ENCODE measurements at regions not wholly inside any gene's neighbourhood (a gene's known extent, or its start where the extent isn't known, plus 50 kb on each side); places are given as distances from the start of the nearest gene placed in this dataset.

DNA sequence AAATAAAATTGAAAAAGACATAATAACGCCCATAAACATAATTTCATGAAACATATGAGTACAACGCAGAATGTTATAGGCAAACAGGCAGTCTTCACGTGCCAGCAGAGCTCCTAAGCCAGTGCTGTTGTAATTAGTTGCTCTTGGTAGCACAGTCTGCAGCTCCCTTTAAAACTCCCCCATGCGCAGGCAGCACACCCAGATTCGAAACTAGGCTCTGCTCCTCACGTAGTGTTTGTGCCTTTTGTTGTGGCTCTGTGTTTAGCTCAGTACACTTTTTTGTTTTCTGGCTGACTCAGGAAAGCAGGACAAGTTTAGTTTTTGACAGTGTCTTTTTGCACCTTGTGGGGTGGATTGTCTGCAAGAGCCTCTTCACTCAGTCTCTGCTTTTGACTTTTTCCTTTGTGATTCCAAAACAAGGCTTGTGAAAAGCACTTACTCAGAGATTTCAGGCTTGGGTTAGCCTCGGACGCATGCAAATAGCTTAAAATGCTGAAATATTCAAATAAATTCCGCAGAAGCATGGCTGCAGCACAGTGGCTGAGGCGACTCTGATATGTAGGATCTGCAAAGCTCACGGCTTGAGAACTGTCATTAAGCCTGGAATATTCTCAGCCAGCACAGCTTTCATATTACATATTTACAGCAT, 113.6 kb downstream of the IRX1 start:
- Histone ChIP-seq H3K36me3 (no peaks in the 10 kb centered on the region), H3K4me3 (no peak overlapping the region), H3K4me2 (peak overlapping the region in 1 of 11 experiments; percentile 13; a peak in 1 of 22 replicates), H3K27ac (no peak overlapping the region), H3K9ac (no peak overlapping the region), H4K20me1 (no peaks in the 10 kb centered on the region), H3K27me3 (no peaks in the 10 kb centered on the region), H3K9me3 (replicated peaks in 1 of 11) (no peaks in the 10 kb centered on the region), H3K4me1 (no peaks in the 10 kb centered on the region; a peak in 1 of 20 replicates)
- no peak for TF ChIP-seq Cebpa-rat (IDR thresholded peaks at IDR 0.05)

DNA sequence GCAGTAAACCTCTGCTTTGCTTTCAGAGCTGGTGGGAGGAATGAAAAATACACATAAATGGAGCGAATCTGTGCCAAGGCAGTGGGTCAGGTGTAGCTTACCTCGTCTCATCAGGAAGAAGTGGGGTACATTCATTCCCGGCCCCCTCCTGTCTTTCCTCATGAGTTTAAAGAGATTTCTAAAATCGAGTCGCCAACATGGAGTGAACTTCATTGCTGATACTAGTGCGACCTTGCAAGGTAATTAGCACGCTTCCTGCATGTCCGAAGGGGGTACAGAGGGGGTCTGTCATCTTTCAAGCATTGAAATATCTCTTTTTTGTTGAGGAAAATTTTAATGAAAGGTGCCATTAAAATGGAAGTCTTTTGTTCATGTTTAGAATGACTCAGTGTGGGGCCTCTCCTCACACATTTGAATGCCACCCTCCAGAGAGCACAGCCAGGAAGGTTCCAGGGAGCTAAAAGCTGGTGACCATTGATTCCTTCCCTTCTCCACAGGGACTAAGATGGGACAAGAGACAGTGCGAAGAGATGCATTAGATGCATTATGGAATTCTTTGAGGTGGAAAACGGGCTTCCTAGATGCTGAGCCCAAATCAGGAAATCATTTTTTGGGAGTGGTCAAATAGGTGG, 114.2 kb downstream of the IRX1 start:
- Histone ChIP-seq H3K4me2 (no peak overlapping the region), H3K4me3 (no peak overlapping the region), H4K20me1 (no peaks in the 10 kb centered on the region), H3K4me1 (no peaks in the 10 kb centered on the region; a peak in 1 of 20 replicates), H3K27me3 (no peaks in the 10 kb centered on the region), H3K9ac (no peak overlapping the region), H3K36me3 (no peaks in the 10 kb centered on the region), H3K27ac (no peak overlapping the region), H3K9me3 (replicated peaks in 1 of 11) (no peaks in the 10 kb centered on the region)
- TF ChIP-seq Cebpa-rat (IDR thresholded peaks at IDR 0.05): no peak

DNA sequence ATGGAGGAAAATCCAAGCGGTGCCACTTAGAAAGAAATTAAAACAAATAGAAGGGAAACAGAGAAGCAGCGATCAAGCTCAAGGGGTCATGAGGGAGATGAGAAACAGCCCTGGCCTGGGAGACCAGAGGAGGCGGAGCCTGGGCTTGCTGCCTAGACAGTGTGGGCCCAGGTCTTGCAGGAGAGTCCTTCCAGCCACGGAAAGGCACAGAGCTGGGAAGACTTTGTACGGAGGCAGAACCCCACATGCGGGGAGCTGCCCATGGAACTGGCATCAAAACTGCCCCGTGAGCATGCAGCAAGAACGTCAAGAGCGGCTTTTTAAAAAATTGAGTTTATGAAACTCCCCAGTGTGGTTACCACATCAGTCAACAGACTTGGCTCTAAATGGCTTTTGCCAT, 119.4 kb downstream of the IRX1 start:
- H3K36me3 ChIP-seq: no peaks in the 10 kb centered on the region

DNA sequence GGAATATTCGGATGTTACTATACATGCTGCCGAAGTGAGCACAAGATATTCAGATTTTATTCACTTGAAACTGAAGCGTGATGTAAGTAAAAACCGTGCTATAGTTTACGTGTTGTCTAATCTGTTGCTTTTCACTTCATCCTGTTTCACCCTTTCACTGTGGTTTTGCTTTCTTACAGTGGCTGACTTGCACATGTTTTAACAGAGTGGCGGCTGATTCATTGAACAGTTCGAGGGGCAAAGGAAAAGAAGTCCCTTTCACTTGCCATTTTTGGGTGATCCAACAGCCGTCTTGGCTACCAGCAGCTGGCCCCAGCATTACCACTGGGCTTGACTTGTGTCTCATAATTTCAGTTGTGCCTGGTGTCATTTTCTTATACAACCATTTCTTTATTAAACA, 134.0 kb downstream of the IRX1 start:
- H4K20me1 ChIP-seq: no peaks in the 10 kb centered on the region
- H3K4me2 ChIP-seq: peak overlapping the region in 10 of 11 experiments; percentile 5 to 76 (median 62); a peak in 18 of 22 replicates
- peaks cover 0 to 7% (median 3%) of the 10 kb centered on the region in 11 experiments; a peak in 7 of 22 replicates for H3K9me3 ChIP-seq (replicated peaks in 1 of 11)
- H3K4me1 ChIP-seq: peaks cover 0 to 44% (median 25%) of the 10 kb centered on the region in 10 experiments; a peak in 16 of 20 replicates
- peak overlapping the region in 4 of 11 experiments; percentile 1 to 31 (median 14); a peak in 5 of 22 replicates for H3K27ac ChIP-seq
- H3K36me3 ChIP-seq: no peaks in the 10 kb centered on the region
- no peak overlapping the region for H3K9ac ChIP-seq
- no peak for TF ChIP-seq Cebpa-rat (IDR thresholded peaks at IDR 0.05)
- H3K4me3 ChIP-seq: no peak overlapping the region
- no peaks in the 10 kb centered on the region for H3K27me3 ChIP-seq

More for the DNA sequence above, 119.4 kb downstream of the IRX1 start:
- H3K27me3 ChIP-seq: no peaks in the 10 kb centered on the region
- H4K20me1 ChIP-seq: no peaks in the 10 kb centered on the region
- H3K27ac ChIP-seq: no peak overlapping the region
- H3K9ac ChIP-seq: no peak overlapping the region
- TF ChIP-seq Cebpa-rat (IDR thresholded peaks at IDR 0.05): no peak
- H3K4me1 ChIP-seq: no peaks in the 10 kb centered on the region
- no peak overlapping the region for H3K4me3 ChIP-seq
- peaks cover 0 to 7% (median 7%) of the 10 kb centered on the region in 11 experiments; a peak in 9 of 22 replicates for H3K9me3 ChIP-seq (replicated peaks in 1 of 11)
- H3K4me2 ChIP-seq: no peak overlapping the region

DNA sequence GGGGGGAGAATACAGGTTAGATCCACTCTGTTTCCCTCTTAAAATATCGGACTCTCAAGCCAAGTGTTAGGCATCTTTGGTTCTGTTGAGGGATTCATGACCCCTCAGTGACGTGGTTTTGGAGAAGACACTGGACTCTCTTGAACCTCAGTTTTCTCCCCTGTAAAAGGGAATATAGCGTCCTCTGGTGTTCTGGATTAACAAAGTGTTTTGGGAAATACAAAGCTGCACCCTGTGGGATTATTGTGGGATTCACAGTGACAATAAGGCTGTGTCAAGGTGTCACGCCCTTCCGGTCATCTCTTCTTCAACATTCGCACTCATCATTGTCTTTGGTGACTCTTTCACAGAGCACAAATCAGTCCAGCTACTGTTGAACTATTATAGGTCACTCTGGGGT, 139.0 kb downstream of the IRX1 start:
- H3K27me3 ChIP-seq: no peaks in the 10 kb centered on the region
- no peaks in the 10 kb centered on the region for H3K36me3 ChIP-seq
- no peak overlapping the region for H3K4me2 ChIP-seq
- no peak overlapping the region for H3K9ac ChIP-seq
- H4K20me1 ChIP-seq: no peaks in the 10 kb centered on the region
- H3K27ac ChIP-seq: no peak overlapping the region
- no peaks in the 10 kb centered on the region for H3K9me3 ChIP-seq (replicated peaks in 1 of 11)
- peaks cover 0 to 27% (median 16%) of the 10 kb centered on the region in 10 experiments; a peak in 16 of 20 replicates for H3K4me1 ChIP-seq
- H3K4me3 ChIP-seq: no peak overlapping the region
- no peak for TF ChIP-seq Cebpa-rat (IDR thresholded peaks at IDR 0.05)

DNA sequence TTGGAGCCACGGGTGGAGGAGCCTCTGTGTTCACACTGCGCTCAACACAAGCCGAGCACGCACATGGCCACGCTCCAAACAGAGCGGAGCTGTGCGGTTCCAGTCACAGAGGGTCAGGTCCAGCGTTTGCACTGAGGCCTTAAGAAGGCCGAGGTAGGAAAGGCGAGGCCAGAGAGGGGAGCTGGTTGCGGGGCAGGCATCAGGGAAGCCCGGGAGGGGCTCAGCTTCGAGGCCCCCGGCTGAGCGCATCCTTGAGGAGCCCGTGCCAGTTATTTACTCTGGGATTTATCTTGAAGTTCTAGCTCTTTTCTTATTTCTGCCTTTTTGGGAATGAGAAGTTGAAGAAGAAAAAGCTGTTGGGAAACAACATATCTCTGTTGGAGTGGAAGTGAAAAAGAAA, 140.8 kb downstream of the IRX1 start:
- Histone ChIP-seq H3K27me3 (no peaks in the 10 kb centered on the region), H3K36me3 (no peaks in the 10 kb centered on the region), H3K4me1 (peaks cover 0 to 9% (median 1%) of the 10 kb centered on the region in 10 experiments; a peak in 10 of 20 replicates), H3K9me3 (replicated peaks in 1 of 11) (no peaks in the 10 kb centered on the region), H3K27ac (no peak overlapping the region), H3K4me2 (no peak overlapping the region), H3K9ac (no peak overlapping the region), H3K4me3 (no peak overlapping the region), H4K20me1 (no peaks in the 10 kb centered on the region)
- no peak for TF ChIP-seq Cebpa-rat (IDR thresholded peaks at IDR 0.05)

DNA sequence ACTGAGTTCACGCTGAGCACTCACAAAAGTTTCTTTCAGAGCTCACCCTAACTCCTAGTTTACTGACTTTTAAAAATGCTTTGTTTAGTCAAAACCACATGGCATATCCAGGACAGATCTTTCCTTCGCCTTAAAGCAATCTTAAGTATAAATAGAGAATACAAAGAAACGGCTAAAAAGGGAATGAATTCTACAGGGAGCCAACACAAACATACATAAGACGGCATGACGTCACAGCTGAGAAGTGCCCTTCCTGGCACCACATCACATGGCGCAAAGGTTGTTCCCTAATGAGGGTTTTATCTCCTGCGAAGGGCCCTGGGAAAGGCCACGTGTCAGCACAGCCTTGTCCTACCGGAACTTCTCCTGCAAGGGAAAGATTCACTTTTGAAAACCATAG, 141.3 kb downstream of the IRX1 start:
- H3K36me3 ChIP-seq: no peaks in the 10 kb centered on the region
- no peaks in the 10 kb centered on the region for H3K9me3 ChIP-seq (replicated peaks in 1 of 11)
- H3K27me3 ChIP-seq: no peaks in the 10 kb centered on the region
- no peak overlapping the region for H3K27ac ChIP-seq
- no peak for TF ChIP-seq Cebpa-rat (IDR thresholded peaks at IDR 0.05)
- H4K20me1 ChIP-seq: no peaks in the 10 kb centered on the region
- peaks cover 0 to 6% (median 0%) of the 10 kb centered on the region in 10 experiments; a peak in 4 of 20 replicates for H3K4me1 ChIP-seq
- no peak overlapping the region for H3K4me2 ChIP-seq
- no peak overlapping the region for H3K9ac ChIP-seq
- H3K4me3 ChIP-seq: no peak overlapping the region

DNA sequence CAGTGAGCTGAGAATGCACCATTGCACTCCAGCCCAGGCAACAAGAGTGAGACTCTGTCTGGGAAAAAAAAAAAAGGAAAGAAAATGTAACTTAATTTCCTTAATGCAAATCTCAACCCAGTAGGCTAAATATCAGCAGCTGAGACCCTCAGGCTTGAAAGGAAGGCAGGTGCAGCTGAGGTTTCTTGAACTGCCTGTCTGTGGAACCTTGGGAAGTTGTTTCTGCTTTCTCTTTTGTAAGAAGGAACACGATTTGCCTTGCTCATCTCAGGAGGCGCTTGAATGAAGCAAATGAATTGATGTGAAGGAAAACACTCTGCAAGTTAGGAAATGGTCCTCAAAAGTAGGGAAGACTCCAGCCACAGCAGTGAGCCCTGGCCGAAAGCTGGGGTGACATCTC, 143.3 kb downstream of the IRX1 start:
- Histone ChIP-seq H3K9ac (no peak overlapping the region), H3K4me3 (no peak overlapping the region), H3K4me2 (peak overlapping the region in 2 of 11 experiments; percentile 6 to 26; a peak in 2 of 22 replicates), H3K27me3 (no peaks in the 10 kb centered on the region), H4K20me1 (no peaks in the 10 kb centered on the region), H3K27ac (no peak overlapping the region), H3K4me1 (peaks cover 0 to 6% (median 0%) of the 10 kb centered on the region in 10 experiments; a peak in 5 of 20 replicates), H3K9me3 (replicated peaks in 1 of 11) (no peaks in the 10 kb centered on the region), H3K36me3 (no peaks in the 10 kb centered on the region)
- TF ChIP-seq Cebpa-rat (IDR thresholded peaks at IDR 0.05): no peak

DNA sequence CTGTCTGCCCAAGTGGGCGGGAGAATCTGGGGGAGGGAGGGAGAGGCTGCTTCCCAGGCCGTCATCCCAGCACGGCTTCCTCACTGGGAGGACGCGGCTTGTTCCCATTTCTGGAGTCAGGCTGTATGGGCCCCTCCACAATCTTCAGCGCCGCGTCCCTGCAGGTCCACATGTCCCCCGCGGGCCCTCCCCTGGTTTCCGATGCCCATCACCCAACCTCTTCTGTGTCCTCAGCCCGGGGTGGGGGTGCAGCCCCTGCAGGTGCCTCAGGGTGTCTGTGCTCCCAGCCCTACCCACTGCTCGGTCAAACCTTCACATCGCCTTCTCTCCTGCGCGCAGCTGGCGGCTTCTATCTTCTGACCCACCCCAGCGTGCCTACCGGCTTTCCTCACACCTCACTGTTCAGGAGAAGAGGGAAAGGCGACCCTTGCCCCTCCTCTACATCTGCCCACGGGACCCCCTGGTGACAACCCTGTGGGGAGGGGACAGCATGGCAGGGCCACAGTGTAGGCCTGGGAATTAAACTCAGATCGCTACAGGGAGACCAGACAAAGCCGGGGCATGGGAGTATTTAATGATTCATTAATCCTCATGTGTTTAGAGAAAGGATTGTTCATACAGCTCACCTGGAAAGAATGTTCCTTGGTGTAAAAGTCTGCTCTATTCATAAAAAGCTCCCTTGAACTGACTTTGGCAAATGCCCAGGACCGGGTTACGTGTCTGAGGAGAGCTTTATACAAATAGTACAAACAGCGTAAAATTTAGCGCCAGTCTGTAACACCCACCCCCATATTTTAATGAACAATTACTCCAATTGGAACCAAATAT, 145.1 kb downstream of the IRX1 start:
- no peaks in the 10 kb centered on the region for H3K27me3 ChIP-seq
- H3K4me2 ChIP-seq: no peak overlapping the region
- H3K4me3 ChIP-seq: no peak overlapping the region
- H3K9ac ChIP-seq: no peak overlapping the region
- H3K4me1 ChIP-seq: peaks cover 0 to 6% (median 0%) of the 10 kb centered on the region in 10 experiments; a peak in 5 of 20 replicates
- H3K36me3 ChIP-seq: no peaks in the 10 kb centered on the region
- H3K27ac ChIP-seq: no peak overlapping the region
- TF ChIP-seq Cebpa-rat (IDR thresholded peaks at IDR 0.05): no peak
- peaks cover 0 to 6% (median 2%) of the 10 kb centered on the region in 11 experiments; a peak in 10 of 22 replicates for H3K9me3 ChIP-seq (replicated peaks in 1 of 11)
- no peaks in the 10 kb centered on the region for H4K20me1 ChIP-seq

Data from BLaER1 treated with 17β-estradiol and CSF1 and Interleukin-3, amounts not matched to agents 10 nM and 100 nM (cell line).